CD14-positive monocyte (primary cell): ENCODE measurements at regions not wholly inside any gene's neighbourhood (a gene's known extent, or its start where the extent isn't known, plus 50 kb on each side); places are given as distances from the start of the nearest gene placed in this dataset.

Experiments
- DNase-seq, 3 donors: peaks; one replicate each; pipeline ENCODE4 v3.0.0-alpha.2; 2011 to 2022
- H2AFZ ChIP-seq: 2 replicates; pipeline ENCODE4 v1.6.0; 2012; ENCODE audit warnings: mild to moderate bottlenecking, low read depth, low read length, inconsistent platforms; ENCODE audit not compliant: insufficient read depth, poor library complexity, severe bottlenecking
- H3K27ac ChIP-seq, 2 donors: 1 replicate in 1 of 2; 2 replicates in 1 of 2; pipeline ENCODE4 v1.5.1; 2012 to 2013; ENCODE audit warnings: low read length in 2 of 2, control low read depth in 1 of 2, inconsistent platforms in 1 of 2, low read depth in 1 of 2, mild to moderate bottlenecking in 1 of 2
- H3K27me3 ChIP-seq, 2 donors: one replicate each; pipeline versions ENCODE4 v1.6.0 to v1.6.1; 2011 to 2013; ENCODE audit warnings: low read length in 2 of 2; ENCODE audit not compliant: control insufficient read depth in 2 of 2, insufficient read depth in 2 of 2
- H3K36me3 ChIP-seq, 2 donors: replicated peaks in 1 of 2; 1 replicate in 1 of 2; 2 replicates in 1 of 2; pipeline versions ENCODE4 v1.5.1 to v1.6.1; 2012 to 2013; ENCODE audit warnings: low read length in 2 of 2, control low read depth in 1 of 2, inconsistent platforms in 1 of 2, mild to moderate bottlenecking in 1 of 2; ENCODE audit not compliant: insufficient read depth in 2 of 2, control insufficient read depth in 1 of 2
- H3K4me1 ChIP-seq, 2 donors: 1 replicate in 1 of 2; 2 replicates in 1 of 2; pipeline versions ENCODE4 v1.5.1 to v1.6.1; 2012 to 2013; ENCODE audit warnings: low read length in 2 of 2, control low read depth in 1 of 2, inconsistent platforms in 1 of 2, mild to moderate bottlenecking in 1 of 2, moderate library complexity in 1 of 2; ENCODE audit not compliant: insufficient read depth in 2 of 2, control insufficient read depth in 1 of 2
- H3K4me2 ChIP-seq: replicated peaks from 2 replicates; pipeline ENCODE3; 2012; ENCODE audit warnings: low read length, moderate library complexity, mild to moderate bottlenecking; ENCODE audit not compliant: poor library complexity, severe bottlenecking; ENCODE audit errors: extremely low read depth
- H3K4me3 ChIP-seq, 3 experiments: fragments of 200-600 bp in 1 of 3; sonication (generic) in 1 of 3; replicated peaks in 1 of 3; 1 replicate in 2 of 3; 2 replicates in 1 of 3; pipeline ENCODE4 v1.5.1; 2011 to 2013; ENCODE audit warnings: low read length in 3 of 3, mild to moderate bottlenecking in 3 of 3, control low read depth in 2 of 3, low read depth in 2 of 3, inconsistent platforms in 1 of 3, moderate library complexity in 1 of 3
- H3K79me2 ChIP-seq: 2 replicates; pipeline ENCODE4 v1.6.0; 2012; ENCODE audit warnings: mild to moderate bottlenecking, control low read depth, inconsistent platforms, low read length, moderate library complexity; ENCODE audit not compliant: insufficient read depth
- H3K9ac ChIP-seq: 2 replicates; pipeline ENCODE4 v1.6.0; 2017; ENCODE audit warnings: low read length, mild to moderate bottlenecking; ENCODE audit not compliant: insufficient read depth, poor library complexity, severe bottlenecking
- H3K9me3 ChIP-seq, 2 donors: replicated peaks in 1 of 2; 1 replicate in 1 of 2; 2 replicates in 1 of 2; pipeline versions ENCODE4 v1.5.1 to v1.6.1; 2012 to 2013; ENCODE audit warnings: low read length in 2 of 2, control low read depth in 1 of 2; ENCODE audit not compliant: control insufficient read depth in 1 of 2, insufficient read depth in 1 of 2
- H4K20me1 ChIP-seq: 2 replicates; pipeline ENCODE4 v1.6.0; 2012; ENCODE audit warnings: mild to moderate bottlenecking, low read length, control low read depth, moderate library complexity; ENCODE audit not compliant: insufficient read depth
- H3K27ac Mint-ChIP-seq, 7 donors: one replicate each; pipeline ENCODE4 v1.8.0; 2020; ENCODE audit warnings: mild to moderate bottlenecking in 7 of 7, mixed read lengths in 7 of 7, moderate library complexity in 6 of 7, inconsistent platforms in 2 of 7
- H3K27me3 Mint-ChIP-seq, 3 donors: one replicate each; pipeline ENCODE4 v1.8.0; 2021 to 2022; ENCODE audit warnings: low read depth in 3 of 3, mild to moderate bottlenecking in 3 of 3, mixed read lengths in 3 of 3, moderate library complexity in 3 of 3, inconsistent platforms in 1 of 3
- H3K36me3 Mint-ChIP-seq, 2 donors: one replicate each; pipeline ENCODE4 v1.8.0; 2020; ENCODE audit warnings: mixed read lengths in 2 of 2, inconsistent platforms in 1 of 2, mild to moderate bottlenecking in 1 of 2
- H3K4me1 Mint-ChIP-seq: one replicate; pipeline ENCODE4 v1.8.0; 2020; ENCODE audit warnings: mild to moderate bottlenecking, mixed read lengths
- H3K4me3 Mint-ChIP-seq, 2 donors: one replicate each; pipeline ENCODE4 v1.8.0; 2020; ENCODE audit warnings: mild to moderate bottlenecking in 2 of 2, mixed read lengths in 2 of 2, moderate library complexity in 1 of 2
- H3K9me3 Mint-ChIP-seq, 7 donors: one replicate each; pipeline ENCODE4 v1.8.0; 2020 to 2022; ENCODE audit warnings: mixed read lengths in 7 of 7, mild to moderate bottlenecking in 6 of 7, moderate library complexity in 6 of 7, inconsistent platforms in 2 of 7
- CTCF ChIP-seq: fragments of 200-600 bp; IDR thresholded peaks from one replicate; pipeline ENCODE4 v1.8.0; 2022; ENCODE audit warnings: antibody characterized with exemption, mild to moderate bottlenecking
- WGBS: methylation state at CpG from one replicate; pipeline ENCODE4 v1.1.5; 2013; ENCODE audit warnings: missing lambda C conversion rate; ENCODE audit not compliant: insufficient coverage; 5-methylcytosine and 5-hydroxymethylcytosine counted together
- intact Hi-C, 2 donors: fragments of 100-400 bp; cut with micrococcal nuclease; formaldehyde crosslinking; loops; one replicate each; pipeline versions ENCODE4 v1.15.0 to v1.15.1; 2023

GRCh38 chr16:9533042-9533441 is 441.6 kb downstream of the HAPSTR1 start:
- no CpG with 5 or more reads among the region's 3 CpGs for WGBS
- Histone ChIP-seq H3K4me2 (no peak overlapping the region), H3K4me1 (no peaks in the 10 kb centered on the region), H3K79me2 (no peaks in the 10 kb centered on the region), H3K36me3 (no peaks in the 10 kb centered on the region), H3K9ac (no peak overlapping the region), H3K9me3 (peaks cover 7% of the 10 kb centered on the region in 2 donors), H4K20me1 (no peaks in the 10 kb centered on the region), H3K4me3 (no peak overlapping the region), H3K27ac (no peak overlapping the region), H2AFZ (no peak overlapping the region), H3K27me3 (no peaks in the 10 kb centered on the region)
- peaks cover 0 to 9% (median 6%) of the 10 kb centered on the region in 7 donors for H3K9me3 Mint-ChIP-seq
- H3K4me3 Mint-ChIP-seq: no peak overlapping the region
- H3K27me3 Mint-ChIP-seq: no peaks in the 10 kb centered on the region
- H3K36me3 Mint-ChIP-seq: no peaks in the 10 kb centered on the region
- intact Hi-C loops: no loop called here
- H3K27ac Mint-ChIP-seq: no peak overlapping the region
- no peak for DNase-seq
- H3K4me1 Mint-ChIP-seq: no peaks in the 10 kb centered on the region
- TF ChIP-seq CTCF: no peak

- Histone ChIP-seq H3K9me3 (peaks cover 7% of the 10 kb centered on the region in 2 donors), H3K27ac (no peak overlapping the region), H4K20me1 (no peaks in the 10 kb centered on the region), H3K36me3 (no peaks in the 10 kb centered on the region), H3K4me1 (no peaks in the 10 kb centered on the region), H2AFZ (no peak overlapping the region), H3K79me2 (no peaks in the 10 kb centered on the region), H3K27me3 (no peaks in the 10 kb centered on the region), H3K4me3 (no peak overlapping the region), H3K9ac (no peak overlapping the region), H3K4me2 (no peak overlapping the region)
- DNase-seq: no peak
- H3K36me3 Mint-ChIP-seq: no peaks in the 10 kb centered on the region
- no peaks in the 10 kb centered on the region for H3K27me3 Mint-ChIP-seq
- intact Hi-C loops: no loop called here
- no peak for TF ChIP-seq CTCF
- 70% methylated on average over 2 of the region's 3 CpGs for WGBS
- H3K4me1 Mint-ChIP-seq: no peaks in the 10 kb centered on the region
- peaks cover 0 to 10% (median 8%) of the 10 kb centered on the region in 7 donors for H3K9me3 Mint-ChIP-seq
- no peak overlapping the region for H3K4me3 Mint-ChIP-seq
- H3K27ac Mint-ChIP-seq: no peak overlapping the region
Observed at GRCh38 chr16:9534759-9535158, 443.3 kb downstream of the HAPSTR1 start.
